ENCODE measurements at regions not wholly inside any gene's neighbourhood (a gene's known extent, or its start where the extent isn't known, plus 50 kb on each side); places are given as distances from the start of the nearest gene placed in this dataset.

DNA sequence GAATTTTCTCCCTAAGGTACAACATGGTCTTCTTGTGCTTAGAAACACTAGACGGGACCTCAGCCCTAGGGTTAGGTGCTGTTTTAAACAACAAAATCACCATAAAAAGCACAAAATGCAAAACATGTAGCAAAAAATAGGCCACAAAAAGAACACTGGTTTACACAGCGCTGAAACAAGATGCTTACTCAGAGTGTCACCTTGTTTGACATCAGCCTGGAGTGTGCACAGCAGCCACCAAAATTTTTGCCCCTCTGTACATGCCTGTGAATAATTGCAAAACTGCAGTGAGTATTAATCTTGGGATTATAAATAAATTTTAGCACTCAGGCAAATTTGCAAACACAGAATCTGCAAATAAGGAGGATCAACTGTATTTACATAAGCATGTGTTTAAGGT lies 110.1 kb downstream of the PLG start:
- TF ChIP-seq, protein P1, sequence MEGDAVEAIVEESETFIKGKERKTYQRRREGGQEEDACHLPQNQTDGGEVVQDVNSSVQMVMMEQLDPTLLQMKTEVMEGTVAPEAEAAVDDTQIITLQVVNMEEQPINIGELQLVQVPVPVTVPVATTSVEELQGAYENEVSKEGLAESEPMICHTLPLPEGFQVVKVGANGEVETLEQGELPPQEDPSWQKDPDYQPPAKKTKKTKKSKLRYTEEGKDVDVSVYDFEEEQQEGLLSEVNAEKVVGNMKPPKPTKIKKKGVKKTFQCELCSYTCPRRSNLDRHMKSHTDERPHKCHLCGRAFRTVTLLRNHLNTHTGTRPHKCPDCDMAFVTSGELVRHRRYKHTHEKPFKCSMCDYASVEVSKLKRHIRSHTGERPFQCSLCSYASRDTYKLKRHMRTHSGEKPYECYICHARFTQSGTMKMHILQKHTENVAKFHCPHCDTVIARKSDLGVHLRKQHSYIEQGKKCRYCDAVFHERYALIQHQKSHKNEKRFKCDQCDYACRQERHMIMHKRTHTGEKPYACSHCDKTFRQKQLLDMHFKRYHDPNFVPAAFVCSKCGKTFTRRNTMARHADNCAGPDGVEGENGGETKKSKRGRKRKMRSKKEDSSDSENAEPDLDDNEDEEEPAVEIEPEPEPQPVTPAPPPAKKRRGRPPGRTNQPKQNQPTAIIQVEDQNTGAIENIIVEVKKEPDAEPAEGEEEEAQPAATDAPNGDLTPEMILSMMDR (IDR thresholded peaks at IDR 0.05; ENCODE audit: low read depth, low read length, missing input control) = no peak
- TF ChIP-seq, protein P2, sequence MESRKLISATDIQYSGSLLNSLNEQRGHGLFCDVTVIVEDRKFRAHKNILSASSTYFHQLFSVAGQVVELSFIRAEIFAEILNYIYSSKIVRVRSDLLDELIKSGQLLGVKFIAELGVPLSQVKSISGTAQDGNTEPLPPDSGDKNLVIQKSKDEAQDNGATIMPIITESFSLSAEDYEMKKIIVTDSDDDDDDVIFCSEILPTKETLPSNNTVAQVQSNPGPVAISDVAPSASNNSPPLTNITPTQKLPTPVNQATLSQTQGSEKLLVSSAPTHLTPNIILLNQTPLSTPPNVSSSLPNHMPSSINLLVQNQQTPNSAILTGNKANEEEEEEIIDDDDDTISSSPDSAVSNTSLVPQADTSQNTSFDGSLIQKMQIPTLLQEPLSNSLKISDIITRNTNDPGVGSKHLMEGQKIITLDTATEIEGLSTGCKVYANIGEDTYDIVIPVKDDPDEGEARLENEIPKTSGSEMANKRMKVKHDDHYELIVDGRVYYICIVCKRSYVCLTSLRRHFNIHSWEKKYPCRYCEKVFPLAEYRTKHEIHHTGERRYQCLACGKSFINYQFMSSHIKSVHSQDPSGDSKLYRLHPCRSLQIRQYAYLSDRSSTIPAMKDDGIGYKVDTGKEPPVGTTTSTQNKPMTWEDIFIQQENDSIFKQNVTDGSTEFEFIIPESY (IDR thresholded peaks at IDR 0.05) = no peak
- TF ChIP-seq, protein P3, sequence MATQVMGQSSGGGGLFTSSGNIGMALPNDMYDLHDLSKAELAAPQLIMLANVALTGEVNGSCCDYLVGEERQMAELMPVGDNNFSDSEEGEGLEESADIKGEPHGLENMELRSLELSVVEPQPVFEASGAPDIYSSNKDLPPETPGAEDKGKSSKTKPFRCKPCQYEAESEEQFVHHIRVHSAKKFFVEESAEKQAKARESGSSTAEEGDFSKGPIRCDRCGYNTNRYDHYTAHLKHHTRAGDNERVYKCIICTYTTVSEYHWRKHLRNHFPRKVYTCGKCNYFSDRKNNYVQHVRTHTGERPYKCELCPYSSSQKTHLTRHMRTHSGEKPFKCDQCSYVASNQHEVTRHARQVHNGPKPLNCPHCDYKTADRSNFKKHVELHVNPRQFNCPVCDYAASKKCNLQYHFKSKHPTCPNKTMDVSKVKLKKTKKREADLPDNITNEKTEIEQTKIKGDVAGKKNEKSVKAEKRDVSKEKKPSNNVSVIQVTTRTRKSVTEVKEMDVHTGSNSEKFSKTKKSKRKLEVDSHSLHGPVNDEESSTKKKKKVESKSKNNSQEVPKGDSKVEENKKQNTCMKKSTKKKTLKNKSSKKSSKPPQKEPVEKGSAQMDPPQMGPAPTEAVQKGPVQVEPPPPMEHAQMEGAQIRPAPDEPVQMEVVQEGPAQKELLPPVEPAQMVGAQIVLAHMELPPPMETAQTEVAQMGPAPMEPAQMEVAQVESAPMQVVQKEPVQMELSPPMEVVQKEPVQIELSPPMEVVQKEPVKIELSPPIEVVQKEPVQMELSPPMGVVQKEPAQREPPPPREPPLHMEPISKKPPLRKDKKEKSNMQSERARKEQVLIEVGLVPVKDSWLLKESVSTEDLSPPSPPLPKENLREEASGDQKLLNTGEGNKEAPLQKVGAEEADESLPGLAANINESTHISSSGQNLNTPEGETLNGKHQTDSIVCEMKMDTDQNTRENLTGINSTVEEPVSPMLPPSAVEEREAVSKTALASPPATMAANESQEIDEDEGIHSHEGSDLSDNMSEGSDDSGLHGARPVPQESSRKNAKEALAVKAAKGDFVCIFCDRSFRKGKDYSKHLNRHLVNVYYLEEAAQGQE (IDR thresholded peaks at IDR 0.05) = no peak
- no peak for TF ChIP-seq YY1 (IDR thresholded peaks at IDR 0.05)
- no peak for TF ChIP-seq HNF4G (IDR thresholded peaks at IDR 0.05)
